HepG2 (cell line): ENCODE measurements at regions not wholly inside any gene's neighbourhood (a gene's known extent, or its start where the extent isn't known, plus 50 kb on each side); places are given as distances from the start of the nearest gene placed in this dataset.

Experiments
- ATAC-seq: fragments of 200-7000 bp; cut with Tn5 transposase; 3 replicates; pipeline ENCODE4 v1.9.1; 2020; ENCODE audit warnings: mild to moderate bottlenecking, moderate library complexity
- BruUV-seq: library from RNA; stranded (reverse); fragments of 400-500 nt; replicated peaks from 2 replicates; lab custom pipeline; 2021; lab: Mats Ljungman, UMichigan
- CTCF ChIA-PET: fragments of 300-600 bp; formaldehyde crosslinking; extraction: SDS; loops from one replicate; lab custom pipeline; 2021; ENCODE audit warnings: low total read pairs, inconsistent platforms, low intra/inter-chr PET ratio; lab: Yijun Ruan, JAX
- POLR2A ChIA-PET: fragments of 350-600 bp; sonication (Branson Sonifier 250); formaldehyde crosslinking; loops from one replicate; lab custom pipeline; 2020; ENCODE audit warnings: antibody characterized with exemption, inconsistent platforms; lab: Yijun Ruan, JAX
- DNase-seq: peaks from one replicate; pipeline ENCODE4 v3.0.0-alpha.2; 2015; ENCODE audit warnings: low spot score
- FAIRE-seq: peaks from 3 replicates; lab custom pipeline; 2011; peaks lifted over from hg19 to GRCh38; lab: Jason Lieb, UNC
- H2AFZ ChIP-seq: one replicate; pipeline ENCODE4 v1.6.1; 2011; ENCODE audit warnings: low read length, inconsistent platforms
- H3K27ac ChIP-seq: fragments of 300-600 bp; 3 replicates; pipeline ENCODE4 v1.8.0; 2011; ENCODE audit warnings: mixed run types, mild to moderate bottlenecking, mixed read lengths, low read length, inconsistent platforms; ENCODE audit not compliant: insufficient read depth; ENCODE audit errors: extremely low read length
- H3K27me3 ChIP-seq, 2 experiments: fragments of 200-600 bp in 1 of 2; 2 replicates in 1 of 2; 3 replicates in 1 of 2; pipeline versions ENCODE4 v1.6.0 to v1.8.0; 2011; ENCODE audit warnings: low read length in 2 of 2, mild to moderate bottlenecking in 2 of 2, moderate library complexity in 2 of 2, inconsistent platforms in 1 of 2; ENCODE audit not compliant: insufficient read depth in 2 of 2, control insufficient read depth in 1 of 2
- H3K36me3 ChIP-seq, 2 experiments: fragments of 200-600 bp in 1 of 2; replicated peaks in 1 of 2; 2 replicates in 1 of 2; 3 replicates in 1 of 2; pipeline versions ENCODE4 v1.5.1 to v1.8.0; 2011; ENCODE audit warnings: low read length in 2 of 2, inconsistent platforms in 1 of 2; ENCODE audit not compliant: insufficient read depth in 2 of 2, control insufficient read depth in 1 of 2
- H3K4me1 ChIP-seq: 2 replicates; pipeline ENCODE4 v1.5.1; 2012; ENCODE audit warnings: low read length, inconsistent platforms; ENCODE audit not compliant: insufficient read depth
- H3K4me2 ChIP-seq: 2 replicates; pipeline ENCODE4 v1.6.0; 2011; ENCODE audit warnings: low read depth, low read length, inconsistent platforms
- H3K4me3 ChIP-seq, 3 experiments: fragments of 200-600 bp in 1 of 3; sonication (generic), shearing (Covaris generic) in 1 of 3; replicated peaks in 1 of 3; 2 replicates each; pipeline ENCODE4 v1.5.1; 2011 to 2016; ENCODE audit warnings: low read length in 3 of 3, inconsistent platforms in 2 of 3, low read depth in 2 of 3, mild to moderate bottlenecking in 2 of 3, control low read depth in 1 of 3, mixed read lengths in 1 of 3; ENCODE audit not compliant: insufficient read depth in 1 of 3
- H3K79me2 ChIP-seq: one replicate; pipeline ENCODE4 v1.6.1; 2011; ENCODE audit warnings: low read length, inconsistent platforms; ENCODE audit not compliant: insufficient read depth
- H3K9ac ChIP-seq: 2 replicates; pipeline ENCODE4 v1.6.0; 2011; ENCODE audit warnings: mild to moderate bottlenecking, low read depth, low read length, inconsistent platforms; ENCODE audit not compliant: insufficient read depth
- H3K9me3 ChIP-seq: 2 replicates; pipeline ENCODE4 v1.5.1; 2012; ENCODE audit warnings: mild to moderate bottlenecking, low read length
- H4K20me1 ChIP-seq: 2 replicates; pipeline ENCODE4 v1.6.0; 2011; ENCODE audit warnings: inconsistent platforms, mild to moderate bottlenecking, low read length, moderate library complexity; ENCODE audit not compliant: insufficient read depth
- ADNP ChIP-seq: sonication (generic); formaldehyde crosslinking; IDR thresholded peaks from 2 replicates; pipeline ENCODE4 v1.4.0; 2020; ENCODE audit warnings: missing genetic modification reagents
- ARNT2 ChIP-seq: sonication (generic); formaldehyde crosslinking; IDR thresholded peaks from 2 replicates; pipeline ENCODE4 v1.8.0; 2022; ENCODE audit warnings: mild to moderate bottlenecking, low read depth, missing genetic modification reagents, moderate library complexity
- ATF7 ChIP-seq, 2 experiments: fragments of 450-650 bp in 1 of 2; sonication (generic) in 1 of 2; formaldehyde crosslinking in 1 of 2; IDR thresholded peaks; 2 replicates each; pipeline versions ENCODE4 v1.4.0 to v1.6.1; 2016 to 2020; ENCODE audit warnings: antibody characterized with exemption in 1 of 2, mild to moderate bottlenecking in 1 of 2, missing genetic modification reagents in 1 of 2
- CREB1 ChIP-seq, 2 experiments: fragments of 450-650 bp in 1 of 2; IDR thresholded peaks; 2 replicates each; pipeline ENCODE4 v1.6.1; 2016 to 2017; ENCODE audit warnings: control low read depth in 1 of 2, mild to moderate bottlenecking in 1 of 2, missing compliant biosample characterization in 1 of 2, missing genetic modification characterization in 1 of 2
- JUN ChIP-seq: sonication (generic); formaldehyde crosslinking; IDR thresholded peaks from 2 replicates; pipeline ENCODE4 v1.4.0; 2020; ENCODE audit warnings: mild to moderate bottlenecking, missing genetic modification reagents
- MAZ ChIP-seq, 2 experiments: sonication (generic) in 1 of 2; formaldehyde crosslinking in 1 of 2; IDR thresholded peaks; 2 replicates each; pipeline versions ENCODE4 v1.5.0 to v1.6.1; 2012 to 2020; ENCODE audit warnings: low read depth in 2 of 2, mild to moderate bottlenecking in 2 of 2, borderline replicate concordance in 1 of 2, improper control_type of control experiment in 1 of 2, low read length in 1 of 2, missing genetic modification reagents in 1 of 2, moderate library complexity in 1 of 2
- NCOA1 ChIP-seq: sonication (generic); formaldehyde crosslinking; IDR thresholded peaks from 2 replicates; pipeline ENCODE4 v1.9.0; 2021; ENCODE audit warnings: missing genetic modification reagents
- NRL ChIP-seq: sonication (generic); formaldehyde crosslinking; IDR thresholded peaks from 2 replicates; pipeline ENCODE4 v1.5.0; 2020; ENCODE audit warnings: missing genetic modification reagents, mild to moderate bottlenecking, moderate library complexity, borderline replicate concordance
- RAD21 ChIP-seq: fragments of 450-650 bp; formaldehyde crosslinking; IDR thresholded peaks from 2 replicates; pipeline ENCODE4 v1.5.0; 2020; ENCODE audit warnings: mild to moderate bottlenecking
- SCMH1 ChIP-seq: sonication (generic); formaldehyde crosslinking; IDR thresholded peaks from 2 replicates; pipeline ENCODE4 v1.9.0; 2021; ENCODE audit warnings: missing genetic modification reagents, mild to moderate bottlenecking, borderline replicate concordance
- ZBTB7A ChIP-seq: sonication (generic); formaldehyde crosslinking; IDR thresholded peaks from 2 replicates; pipeline ENCODE4 v1.8.0; 2022; ENCODE audit warnings: mild to moderate bottlenecking, missing genetic modification reagents
- ZKSCAN5 ChIP-seq: sonication (generic); formaldehyde crosslinking; IDR thresholded peaks from 2 replicates; pipeline ENCODE4 v1.5.1; 2020; ENCODE audit warnings: mild to moderate bottlenecking, missing genetic modification reagents
- ZNF230 ChIP-seq: sonication (generic); formaldehyde crosslinking; IDR thresholded peaks from 2 replicates; pipeline ENCODE4 v1.4.0; 2020; ENCODE audit warnings: mild to moderate bottlenecking, missing genetic modification reagents
- ZNF776 ChIP-seq: sonication (generic); formaldehyde crosslinking; IDR thresholded peaks from 2 replicates; pipeline ENCODE4 v1.4.0; 2020; ENCODE audit warnings: mild to moderate bottlenecking, missing genetic modification reagents
- ZNF841 ChIP-seq: sonication (generic); formaldehyde crosslinking; IDR thresholded peaks from 2 replicates; pipeline ENCODE4 v1.8.1; 2023; ENCODE audit warnings: missing genetic modification reagents, borderline replicate concordance
- WGBS: methylation state at CpG from one replicate; pipeline ENCODE4 v1.1.6; 2017; ENCODE audit warnings: low lambda C conversion rate; 5-methylcytosine and 5-hydroxymethylcytosine counted together
- in situ Hi-C: cut with HindIII; loops from 2 replicates; pipeline ENCODE4 v1.10.0; 2017; ENCODE audit warnings: low pct_unique_long_range_greater_than_20kb; ENCODE audit not compliant: extremely low pct_ligation_motif_present
- intact Hi-C: fragments of 100-400 bp; cut with micrococcal nuclease; formaldehyde crosslinking; loops from one replicate; pipeline ENCODE4 v1.10.0; 2022; ENCODE audit not compliant: unreplicated experiment
- TF ChIP-seq, protein P1 (sequence below): sonication (generic); formaldehyde crosslinking; IDR thresholded peaks from 2 replicates; pipeline ENCODE4 v1.5.1; 2020; ENCODE audit warnings: missing genetic modification reagents, mild to moderate bottlenecking, borderline replicate concordance

DNA sequence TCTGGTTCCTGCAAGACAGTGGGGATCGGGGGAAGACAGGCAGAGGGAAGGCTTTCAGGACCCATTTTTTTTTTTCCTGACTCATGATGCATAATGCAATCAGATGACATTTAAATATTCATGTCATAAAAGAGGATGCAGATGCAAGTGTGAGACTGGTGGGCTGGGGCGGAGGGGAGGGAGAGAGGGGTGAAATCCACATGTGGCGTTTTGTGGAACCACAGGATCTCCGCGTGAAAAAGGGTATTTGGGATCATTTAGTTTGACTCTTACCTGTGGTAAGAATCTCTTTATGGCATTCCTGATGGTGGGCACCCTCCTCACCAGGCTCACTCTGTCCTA is 249.3 kb upstream of the CSF3R start (continued):
- TF ChIP-seq, protein P1, sequence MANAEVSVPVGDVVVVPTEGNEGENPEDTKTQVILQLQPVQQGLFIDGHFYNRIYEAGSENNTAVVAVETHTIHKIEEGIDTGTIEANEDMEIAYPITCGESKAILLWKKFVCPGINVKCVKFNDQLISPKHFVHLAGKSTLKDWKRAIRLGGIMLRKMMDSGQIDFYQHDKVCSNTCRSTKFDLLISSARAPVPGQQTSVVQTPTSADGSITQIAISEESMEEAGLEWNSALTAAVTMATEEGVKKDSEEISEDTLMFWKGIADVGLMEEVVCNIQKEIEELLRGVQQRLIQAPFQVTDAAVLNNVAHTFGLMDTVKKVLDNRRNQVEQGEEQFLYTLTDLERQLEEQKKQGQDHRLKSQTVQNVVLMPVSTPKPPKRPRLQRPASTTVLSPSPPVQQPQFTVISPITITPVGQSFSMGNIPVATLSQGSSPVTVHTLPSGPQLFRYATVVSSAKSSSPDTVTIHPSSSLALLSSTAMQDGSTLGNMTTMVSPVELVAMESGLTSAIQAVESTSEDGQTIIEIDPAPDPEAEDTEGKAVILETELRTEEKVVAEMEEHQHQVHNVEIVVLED = no peak
- TF ChIP-seq ARNT2 (no peak), SCMH1 (CRISPR knock-in tag) (no peak), ZNF776 (no peak), NCOA1 (CRISPR knock-in tag) (no peak), ZKSCAN5 (CRISPR knock-in tag) (no peak), RAD21 (CRISPR knock-in tag) (no peak), ZNF841 (CRISPR knock-in tag) (no peak), ZNF230 (CRISPR knock-in tag) (no peak)

DNA sequence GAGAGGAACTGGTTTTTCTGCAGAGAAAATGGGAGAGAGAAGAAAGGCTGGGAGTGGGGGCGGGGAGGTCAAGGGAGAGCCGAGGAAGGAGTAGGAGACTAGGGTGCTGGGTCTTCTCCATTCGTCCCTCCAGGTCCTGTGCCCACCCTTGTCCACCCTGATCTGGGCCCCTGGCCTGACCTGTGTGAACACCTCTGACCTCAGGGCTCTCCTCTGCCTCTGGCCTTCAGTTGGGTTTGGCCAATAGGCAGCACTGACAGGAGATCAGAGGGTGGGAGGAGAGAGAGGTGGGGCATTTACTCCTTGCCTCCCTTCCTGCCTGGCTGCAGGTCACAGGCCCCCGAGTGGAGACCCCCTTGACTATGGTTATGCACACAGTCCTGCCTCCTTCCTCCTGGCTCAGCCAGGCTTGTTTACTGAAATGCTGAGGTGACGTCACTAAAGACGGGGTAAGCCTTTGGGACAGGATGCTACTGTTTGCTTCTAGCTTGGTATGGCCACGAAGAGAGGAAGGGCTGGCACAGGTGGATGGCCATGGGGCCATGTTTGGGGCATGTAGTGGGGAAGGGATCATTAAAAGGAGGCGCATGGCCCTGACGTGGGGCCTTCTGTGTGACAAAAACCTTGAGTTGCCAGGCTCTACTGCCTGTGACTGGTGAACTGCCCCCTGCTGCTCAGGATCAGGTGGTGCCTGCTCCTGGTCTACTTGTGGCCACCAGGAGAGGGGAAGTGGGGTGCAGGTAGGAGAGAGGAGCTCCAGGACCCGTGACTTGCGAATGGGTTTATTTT is 248.7 kb upstream of the CSF3R start:
- Histone ChIP-seq H3K9ac (no peak overlapping the region), H2AFZ (no peak overlapping the region), H3K9me3 (no peaks in the 10 kb centered on the region), H3K4me2 (no peak overlapping the region), H3K79me2 (no peaks in the 10 kb centered on the region), H3K4me3 (no peak overlapping the region), H3K4me1 (no peaks in the 10 kb centered on the region), H3K36me3 (no peaks in the 10 kb centered on the region), H3K27me3 (peaks cover 5 to 22% of the 10 kb centered on the region in 2 experiments; a peak in 3 of 5 replicates), H4K20me1 (no peaks in the 10 kb centered on the region), H3K27ac (no peak overlapping the region)
- TF ChIP-seq NRL (CRISPR knock-in tag) = no peak
- TF ChIP-seq ADNP (CRISPR knock-in tag) = no peak
- no peak for TF ChIP-seq MAZ (IDR thresholded peaks at IDR 0.05; ENCODE audit: borderline replicate concordance, low read depth, low read length)
- no peak for TF ChIP-seq MAZ (CRISPR knock-in tag; IDR thresholded peaks at IDR 0.05; ENCODE audit: low read depth)
- peak; percentile 95 for TF ChIP-seq ATF7 (IDR thresholded peaks at IDR 0.05)
- no peak for TF ChIP-seq ATF7 (CRISPR knock-in tag; IDR thresholded peaks at IDR 0.05)
- no peak for TF ChIP-seq JUN
- TF ChIP-seq ZBTB7A (CRISPR knock-in tag) = no peak
- peak; percentile 95 for TF ChIP-seq CREB1 (IDR thresholded peaks at IDR 0.05)
- TF ChIP-seq CREB1 (CRISPR knock-in tag; IDR thresholded peaks at IDR 0.05) = no peak
- BruUV-seq = no TSS peak
- CTCF ChIA-PET = no interaction called here
- FAIRE-seq = no peak
- in situ Hi-C loops = no loop called here
- DNase-seq = no peak
- peak; percentile 79 for ATAC-seq
- POLR2A ChIA-PET = no interaction called here
- intact Hi-C loops = no loop called here
- WGBS = 4% methylated on average over 8 of the region's 11 CpGs
